ENCODE measurements at regions not wholly inside any gene's neighbourhood (a gene's known extent, or its start where the extent isn't known, plus 50 kb on each side); places are given as distances from the start of the nearest gene placed in this dataset.

DNA sequence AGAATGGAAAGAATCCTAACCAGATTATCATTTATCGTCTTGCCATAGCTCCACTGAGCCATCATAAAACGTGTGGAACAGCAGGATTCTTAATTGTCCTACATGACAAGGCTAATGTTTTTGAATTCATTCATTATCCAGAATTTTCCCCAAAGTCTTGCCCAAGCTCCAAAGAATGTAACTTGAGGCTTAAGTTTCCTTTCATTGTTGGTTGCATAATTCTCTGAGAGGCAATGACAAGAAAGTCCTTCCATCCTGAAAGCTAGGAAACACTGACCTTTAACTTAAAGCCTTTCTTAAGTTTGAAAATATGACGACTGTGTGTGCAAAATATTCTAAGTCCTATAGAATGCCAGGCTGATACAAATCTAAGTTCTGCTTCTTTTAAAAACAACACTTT, 546.1 kb downstream of the SUCLA2 start:
- Histone ChIP-seq H3K23ac (ENCODE audit: low read depth, low read length) (no peak overlapping the region), H3K4me1 (ENCODE audit: control insufficient read depth, insufficient read depth, low read length) (peaks cover 2% of the 10 kb centered on the region; the same call in 1 of the 2 replicates), H3K9me1 (ENCODE audit: insufficient read depth, low read length) (no peaks in the 10 kb centered on the region), H3K56ac (ENCODE audit: extremely low read depth, insufficient read depth, low read length) (no peak overlapping the region), H3K14ac (replicated peaks; ENCODE audit: low read depth, low read length) (no peak overlapping the region), H2AK9ac (replicated peaks; ENCODE audit: low read depth, low read length, poor library complexity) (no peak overlapping the region), H3K79me1 (ENCODE audit: low read depth in 1 of 2, low read length in 2 of 2) (no peaks in the 10 kb centered on the region), H3K4ac (ENCODE audit: low read depth, low read length) (no peak overlapping the region), H3K27ac (ENCODE audit: insufficient read depth, low read length) (no peak overlapping the region), H4K8ac (ENCODE audit: low read depth in 2 of 2, low read length in 2 of 2) (no peak overlapping the region), H2BK5ac (ENCODE audit: low read depth, low read length, poor library complexity, severe bottlenecking) (no peak overlapping the region), H3K18ac (ENCODE audit: low read depth, low read length) (no peak overlapping the region; the same call in 1 of the 2 replicates), H2BK15ac (ENCODE audit: low read depth, low read length) (no peak overlapping the region), H3K4me3 (ENCODE audit: insufficient read depth, low read depth, low read length) (no peak overlapping the region), H2AK5ac (ENCODE audit: low read depth, low read length) (no peak overlapping the region), H3K27me3 (ENCODE audit: control insufficient read depth, insufficient read depth, low read length) (no peaks in the 10 kb centered on the region), H3K9ac (ENCODE audit: low read depth, low read length) (no peak overlapping the region), H3K36me3 (ENCODE audit: control insufficient read depth, insufficient read depth, low read length) (no peaks in the 10 kb centered on the region), H2AFZ (replicated peaks; ENCODE audit: low read length, poor library complexity) (no peak overlapping the region), H4K20me1 (ENCODE audit: insufficient read depth, low read length) (no peaks in the 10 kb centered on the region), H3K4me2 (ENCODE audit: low read depth, low read length) (no peak overlapping the region; the same call in 1 of the 2 replicates), H4K91ac (ENCODE audit: insufficient read depth, low read depth, low read length) (no peak overlapping the region), H2BK20ac (ENCODE audit: low read depth, low read length) (no peak overlapping the region; the same call in 1 of the 2 replicates), H2BK120ac (ENCODE audit: low read depth, low read length) (no peak overlapping the region), H4K5ac (ENCODE audit: low read depth, low read length) (no peak overlapping the region), H3K9me3 (ENCODE audit: control insufficient read depth, insufficient read depth, low read length) (no peaks in the 10 kb centered on the region)
- ATAC-seq (ENCODE audit: low read depth) (no peak), DNase-seq (peak; percentile 40)
- in situ Hi-C loops (cut with MboI; ENCODE audit: low sequenced_read_pairs): no loop called here
- no TSS peak for BruUV-seq (replicated peaks)
- ChIA-PET POLR2A (ENCODE audit: unreplicated experiment) (no interaction called here), CTCF (interaction anchor here (0.6 to 1.7 kb wide), 3 partner anchors 12 to 951 kb away, joined by 3 to 6 read pairs (median 5); no protein-coding TSS in a partner anchor)
- dilution Hi-C loops (cut with HindIII; ENCODE audit: low sequenced_read_pairs, unreplicated experiment): no loop called here
- intact Hi-C loops (cut with micrococcal nuclease): loop anchor here (10.0 kb wide), 1 partner anchor 480 kb away; no protein-coding TSS in a partner anchor
- no CpG with 5 or more reads among the region's 3 CpGs for WGBS, 2 experiments (ENCODE audit: extremely low coverage in 2 of 2, insufficient read length in 1 of 2)
- no peak for TF ChIP-seq POLR2A (IDR thresholded peaks at IDR 0.05; ENCODE audit: low read depth, low read length)
- peak; percentile 50 for TF ChIP-seq CEBPB (IDR thresholded peaks at IDR 0.05; ENCODE audit: low read depth, low read length)
